GM23338 (cell line): ENCODE measurements at regions not wholly inside any gene's neighbourhood (a gene's known extent, or its start where the extent isn't known, plus 50 kb on each side); places are given as distances from the start of the nearest gene placed in this dataset.
"Not testable (repeated sequence)": the region's sequence is repeated elsewhere in the genome, so short reads cannot be mapped to it uniquely, and the experiment has no call there.

Source experiments
- ATAC-seq: fragments of 200-7000 bp; cut with Tn5 transposase; 3 replicates; pipeline ENCODE4 v1.9.1; 2020
- DNase-seq: peaks from one replicate; pipeline ENCODE4 v3.0.0-alpha.2; 2015; ENCODE audit warnings: low spot score
- H2AFZ ChIP-seq: fragments of 200-600 bp; sonication (generic); 2 replicates; pipeline ENCODE4 v1.8.0; 2016; ENCODE audit warnings: antibody characterized with exemption, mild to moderate bottlenecking, moderate library complexity
- H3F3A ChIP-seq: fragments of 200-600 bp; sonication (generic); replicated peaks from 2 replicates; pipeline ENCODE4 v1.8.0; 2017; ENCODE audit warnings: antibody characterized with exemption, mixed run types, low read depth
- H3K27ac ChIP-seq: fragments of 200-600 bp; sonication (generic); 2 replicates; pipeline ENCODE4 v1.6.1; 2016; ENCODE audit warnings: low read depth
- H3K27me3 ChIP-seq: fragments of 200-600 bp; sonication (generic); 2 replicates; pipeline ENCODE4 v1.8.0; 2016; ENCODE audit warnings: mild to moderate bottlenecking, mixed run types, moderate library complexity; ENCODE audit not compliant: insufficient read depth
- H3K36me3 ChIP-seq: fragments of 200-600 bp; sonication (generic); 2 replicates; pipeline ENCODE4 v1.8.0; 2016; ENCODE audit warnings: mild to moderate bottlenecking; ENCODE audit not compliant: insufficient read depth
- H3K4me1 ChIP-seq: fragments of 200-600 bp; sonication (generic); 2 replicates; pipeline ENCODE4 v1.8.0; 2016; ENCODE audit warnings: mild to moderate bottlenecking, moderate library complexity; ENCODE audit not compliant: insufficient read depth
- H3K4me2 ChIP-seq: fragments of 200-600 bp; sonication (generic); 2 replicates; pipeline ENCODE4 v1.7.1; 2017; ENCODE audit warnings: mixed run types
- H3K4me3 ChIP-seq: fragments of 200-600 bp; sonication (generic); 2 replicates; pipeline ENCODE4 v1.6.1; 2016; ENCODE audit warnings: mixed run types
- H3K79me2 ChIP-seq: fragments of 200-600 bp; sonication (generic); replicated peaks from 2 replicates; pipeline ENCODE4 v1.8.0; 2017; ENCODE audit warnings: mild to moderate bottlenecking; ENCODE audit not compliant: insufficient read depth
- H3K9me2 ChIP-seq: fragments of 200-600 bp; sonication (generic); 2 replicates; pipeline ENCODE4 v1.8.0; 2017; ENCODE audit not compliant: insufficient read depth
- H4K20me1 ChIP-seq: fragments of 200-600 bp; sonication (generic); replicated peaks from 2 replicates; pipeline ENCODE4 v1.8.0; 2017; ENCODE audit warnings: mild to moderate bottlenecking; ENCODE audit not compliant: insufficient read depth
- H3K27ac Mint-ChIP-seq: 2 replicates; pipeline ENCODE4 v1.8.0; 2020; ENCODE audit warnings: inconsistent platforms, mild to moderate bottlenecking, moderate library complexity, mixed read lengths
- H3K27me3 Mint-ChIP-seq: 3 replicates; pipeline ENCODE4 v1.8.0; 2022; ENCODE audit warnings: low read depth, mild to moderate bottlenecking, moderate library complexity, mixed read lengths, inconsistent platforms; ENCODE audit not compliant: insufficient read depth, poor library complexity
- H3K36me3 Mint-ChIP-seq: 3 replicates; pipeline ENCODE4 v1.8.0; 2021; ENCODE audit warnings: low read depth, mild to moderate bottlenecking, inconsistent platforms, moderate library complexity, mixed read lengths
- H3K4me1 Mint-ChIP-seq: 3 replicates; pipeline ENCODE4 v1.8.0; 2020; ENCODE audit warnings: mild to moderate bottlenecking, inconsistent platforms, mixed read lengths
- H3K4me3 Mint-ChIP-seq: 3 replicates; pipeline ENCODE4 v1.8.0; 2021; ENCODE audit warnings: moderate library complexity, mild to moderate bottlenecking, inconsistent platforms, mixed read lengths
- H3K9me3 Mint-ChIP-seq: 3 replicates; pipeline ENCODE4 v1.8.0; 2020; ENCODE audit warnings: moderate library complexity, mild to moderate bottlenecking, inconsistent platforms, mixed read lengths
- CREB1 ChIP-seq: fragments of 250-450 bp; sonication (Bioruptor Pico); IDR thresholded peaks from 2 replicates; pipeline ENCODE4 v1.5.0; 2020; ENCODE audit warnings: low read depth, mild to moderate bottlenecking, moderate library complexity
- EZH2 ChIP-seq: fragments of 200-600 bp; sonication (generic); IDR thresholded peaks from one replicate; pipeline ENCODE4 v1.8.0; 2017; ENCODE audit warnings: antibody characterized with exemption, mild to moderate bottlenecking, low read depth; ENCODE audit not compliant: unreplicated experiment
- EZH2phosphoT487 ChIP-seq: fragments of 200-600 bp; sonication (generic); IDR thresholded peaks from one replicate; pipeline ENCODE4 v1.8.1; 2018; ENCODE audit warnings: antibody characterized with exemption; ENCODE audit not compliant: unreplicated experiment
- JUNB ChIP-seq: IDR thresholded peaks from one replicate; pipeline ENCODE4 v1.6.1; 2016; ENCODE audit warnings: antibody characterized with exemption; ENCODE audit not compliant: unreplicated experiment
- STAT1 ChIP-seq: IDR thresholded peaks from one replicate; pipeline ENCODE4 v1.6.1; 2016; ENCODE audit warnings: antibody characterized with exemption; ENCODE audit not compliant: unreplicated experiment
- ZNF331 ChIP-seq: fragments of 250-450 bp; sonication (Bioruptor Pico); IDR thresholded peaks from 2 replicates; pipeline ENCODE4 v1.5.0; 2020; ENCODE audit warnings: low read depth, mild to moderate bottlenecking, moderate library complexity
- TF ChIP-seq, protein P1 (sequence below): IDR thresholded peaks from 2 replicates; pipeline ENCODE4 v1.6.1; 2016; ENCODE audit warnings: antibody characterized with exemption
- TF ChIP-seq, protein P2 (sequence below): fragments of 250-450 bp; sonication (Bioruptor Pico); IDR thresholded peaks from 2 replicates; pipeline ENCODE4 v1.5.0; 2020; ENCODE audit warnings: mild to moderate bottlenecking, moderate library complexity
- TF ChIP-seq, protein P3 (sequence below), 2 experiments: fragments of 200-600 bp in 1 of 2; sonication (generic) in 1 of 2; conservative IDR thresholded peaks; 2 replicates each; pipeline versions ENCODE4 v1.5.1 to v1.6.1; 2016 to 2017; ENCODE audit warnings: antibody characterized with exemption in 2 of 2, low read depth in 2 of 2, mild to moderate bottlenecking in 2 of 2, moderate library complexity in 1 of 2
- TF ChIP-seq, protein P4 (sequence below): IDR thresholded peaks from one replicate; pipeline ENCODE4 v1.6.1; 2018; ENCODE audit warnings: antibody characterized with exemption; ENCODE audit not compliant: unreplicated experiment

DNA sequence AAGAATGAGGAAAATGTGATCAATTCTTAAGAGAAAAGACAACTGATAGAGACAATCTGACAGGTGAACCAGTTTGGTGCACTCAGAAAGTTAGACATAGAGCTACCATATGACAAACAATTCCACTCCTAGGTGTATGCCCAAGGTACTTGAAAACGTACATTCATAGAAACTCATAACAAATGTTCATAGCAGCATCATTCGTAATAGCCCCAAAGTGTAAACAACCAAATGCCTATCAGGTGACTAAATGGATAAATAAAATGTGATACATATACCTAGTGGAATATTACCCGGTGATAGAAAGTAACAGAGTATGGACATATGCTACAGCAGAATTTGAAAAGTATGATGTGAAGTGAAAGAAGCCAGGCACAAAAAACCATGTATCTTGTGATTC is 149.3 kb upstream of the TRIB2 start:
- H3K79me2 ChIP-seq = no peaks in the 10 kb centered on the region
- H3K27me3 ChIP-seq = no peaks in the 10 kb centered on the region
- 0 out of 3 replicates have a peak, but pooled peaks cover 3% of the 10 kb centered on the region for H3K36me3 Mint-ChIP-seq
- H2AFZ ChIP-seq = no peak overlapping the region
- no peaks in the 10 kb centered on the region for H3F3A ChIP-seq
- DNase-seq (no peak), ATAC-seq (no peak)
- no peaks in the 10 kb centered on the region for H3K9me3 Mint-ChIP-seq
- H3K9me2 ChIP-seq = no peaks in the 10 kb centered on the region
- peaks cover 4% of the 10 kb centered on the region for H3K27me3 Mint-ChIP-seq
- no peak overlapping the region for H3K4me3 Mint-ChIP-seq
- TF ChIP-seq JUNB (no peak), STAT1 (no peak), ZNF331 (CRISPR knock-in tag) (no peak), EZH2 (no peak), EZH2phosphoT487 (no peak), CREB1 (CRISPR knock-in tag) (no peak)
- TF ChIP-seq, protein P1, sequence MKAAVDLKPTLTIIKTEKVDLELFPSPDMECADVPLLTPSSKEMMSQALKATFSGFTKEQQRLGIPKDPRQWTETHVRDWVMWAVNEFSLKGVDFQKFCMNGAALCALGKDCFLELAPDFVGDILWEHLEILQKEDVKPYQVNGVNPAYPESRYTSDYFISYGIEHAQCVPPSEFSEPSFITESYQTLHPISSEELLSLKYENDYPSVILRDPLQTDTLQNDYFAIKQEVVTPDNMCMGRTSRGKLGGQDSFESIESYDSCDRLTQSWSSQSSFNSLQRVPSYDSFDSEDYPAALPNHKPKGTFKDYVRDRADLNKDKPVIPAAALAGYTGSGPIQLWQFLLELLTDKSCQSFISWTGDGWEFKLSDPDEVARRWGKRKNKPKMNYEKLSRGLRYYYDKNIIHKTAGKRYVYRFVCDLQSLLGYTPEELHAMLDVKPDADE = no peak
- TF ChIP-seq, protein P2, sequence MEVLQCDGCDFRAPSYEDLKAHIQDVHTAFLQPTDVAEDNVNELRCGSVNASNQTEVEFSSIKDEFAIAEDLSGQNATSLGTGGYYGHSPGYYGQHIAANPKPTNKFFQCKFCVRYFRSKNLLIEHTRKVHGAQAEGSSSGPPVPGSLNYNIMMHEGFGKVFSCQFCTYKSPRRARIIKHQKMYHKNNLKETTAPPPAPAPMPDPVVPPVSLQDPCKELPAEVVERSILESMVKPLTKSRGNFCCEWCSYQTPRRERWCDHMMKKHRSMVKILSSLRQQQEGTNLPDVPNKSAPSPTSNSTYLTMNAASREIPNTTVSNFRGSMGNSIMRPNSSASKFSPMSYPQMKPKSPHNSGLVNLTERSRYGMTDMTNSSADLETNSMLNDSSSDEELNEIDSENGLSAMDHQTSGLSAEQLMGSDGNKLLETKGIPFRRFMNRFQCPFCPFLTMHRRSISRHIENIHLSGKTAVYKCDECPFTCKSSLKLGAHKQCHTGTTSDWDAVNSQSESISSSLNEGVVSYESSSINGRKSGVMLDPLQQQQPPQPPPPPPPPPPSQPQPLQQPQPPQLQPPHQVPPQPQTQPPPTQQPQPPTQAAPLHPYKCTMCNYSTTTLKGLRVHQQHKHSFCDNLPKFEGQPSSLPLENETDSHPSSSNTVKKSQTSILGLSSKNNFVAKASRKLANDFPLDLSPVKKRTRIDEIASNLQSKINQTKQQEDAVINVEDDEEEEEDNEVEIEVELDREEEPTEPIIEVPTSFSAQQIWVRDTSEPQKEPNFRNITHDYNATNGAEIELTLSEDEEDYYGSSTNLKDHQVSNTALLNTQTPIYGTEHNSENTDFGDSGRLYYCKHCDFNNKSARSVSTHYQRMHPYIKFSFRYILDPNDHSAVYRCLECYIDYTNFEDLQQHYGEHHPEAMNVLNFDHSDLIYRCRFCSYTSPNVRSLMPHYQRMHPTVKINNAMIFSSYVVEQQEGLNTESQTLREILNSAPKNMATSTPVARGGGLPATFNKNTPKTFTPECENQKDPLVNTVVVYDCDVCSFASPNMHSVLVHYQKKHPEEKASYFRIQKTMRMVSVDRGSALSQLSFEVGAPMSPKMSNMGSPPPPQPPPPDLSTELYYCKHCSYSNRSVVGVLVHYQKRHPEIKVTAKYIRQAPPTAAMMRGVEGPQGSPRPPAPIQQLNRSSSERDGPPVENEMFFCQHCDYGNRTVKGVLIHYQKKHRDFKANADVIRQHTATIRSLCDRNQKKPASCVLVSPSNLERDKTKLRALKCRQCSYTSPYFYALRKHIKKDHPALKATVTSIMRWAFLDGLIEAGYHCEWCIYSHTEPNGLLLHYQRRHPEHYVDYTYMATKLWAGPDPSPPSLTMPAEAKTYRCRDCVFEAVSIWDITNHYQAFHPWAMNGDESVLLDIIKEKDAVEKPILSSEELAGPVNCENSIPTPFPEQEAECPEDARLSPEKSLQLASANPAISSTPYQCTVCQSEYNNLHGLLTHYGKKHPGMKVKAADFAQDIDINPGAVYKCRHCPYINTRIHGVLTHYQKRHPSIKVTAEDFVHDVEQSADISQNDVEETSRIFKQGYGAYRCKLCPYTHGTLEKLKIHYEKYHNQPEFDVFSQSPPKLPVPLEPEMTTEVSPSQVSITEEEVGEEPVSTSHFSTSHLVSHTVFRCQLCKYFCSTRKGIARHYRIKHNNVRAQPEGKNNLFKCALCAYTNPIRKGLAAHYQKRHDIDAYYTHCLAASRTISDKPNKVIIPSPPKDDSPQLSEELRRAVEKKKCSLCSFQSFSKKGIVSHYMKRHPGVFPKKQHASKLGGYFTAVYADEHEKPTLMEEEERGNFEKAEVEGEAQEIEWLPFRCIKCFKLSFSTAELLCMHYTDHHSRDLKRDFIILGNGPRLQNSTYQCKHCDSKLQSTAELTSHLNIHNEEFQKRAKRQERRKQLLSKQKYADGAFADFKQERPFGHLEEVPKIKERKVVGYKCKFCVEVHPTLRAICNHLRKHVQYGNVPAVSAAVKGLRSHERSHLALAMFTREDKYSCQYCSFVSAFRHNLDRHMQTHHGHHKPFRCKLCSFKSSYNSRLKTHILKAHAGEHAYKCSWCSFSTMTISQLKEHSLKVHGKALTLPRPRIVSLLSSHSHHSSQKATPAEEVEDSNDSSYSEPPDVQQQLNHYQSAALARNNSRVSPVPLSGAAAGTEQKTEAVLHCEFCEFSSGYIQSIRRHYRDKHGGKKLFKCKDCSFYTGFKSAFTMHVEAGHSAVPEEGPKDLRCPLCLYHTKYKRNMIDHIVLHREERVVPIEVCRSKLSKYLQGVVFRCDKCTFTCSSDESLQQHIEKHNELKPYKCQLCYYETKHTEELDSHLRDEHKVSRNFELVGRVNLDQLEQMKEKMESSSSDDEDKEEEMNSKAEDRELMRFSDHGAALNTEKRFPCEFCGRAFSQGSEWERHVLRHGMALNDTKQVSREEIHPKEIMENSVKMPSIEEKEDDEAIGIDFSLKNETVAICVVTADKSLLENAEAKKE (CRISPR knock-in tag) = no peak
- TF ChIP-seq, protein P3, sequence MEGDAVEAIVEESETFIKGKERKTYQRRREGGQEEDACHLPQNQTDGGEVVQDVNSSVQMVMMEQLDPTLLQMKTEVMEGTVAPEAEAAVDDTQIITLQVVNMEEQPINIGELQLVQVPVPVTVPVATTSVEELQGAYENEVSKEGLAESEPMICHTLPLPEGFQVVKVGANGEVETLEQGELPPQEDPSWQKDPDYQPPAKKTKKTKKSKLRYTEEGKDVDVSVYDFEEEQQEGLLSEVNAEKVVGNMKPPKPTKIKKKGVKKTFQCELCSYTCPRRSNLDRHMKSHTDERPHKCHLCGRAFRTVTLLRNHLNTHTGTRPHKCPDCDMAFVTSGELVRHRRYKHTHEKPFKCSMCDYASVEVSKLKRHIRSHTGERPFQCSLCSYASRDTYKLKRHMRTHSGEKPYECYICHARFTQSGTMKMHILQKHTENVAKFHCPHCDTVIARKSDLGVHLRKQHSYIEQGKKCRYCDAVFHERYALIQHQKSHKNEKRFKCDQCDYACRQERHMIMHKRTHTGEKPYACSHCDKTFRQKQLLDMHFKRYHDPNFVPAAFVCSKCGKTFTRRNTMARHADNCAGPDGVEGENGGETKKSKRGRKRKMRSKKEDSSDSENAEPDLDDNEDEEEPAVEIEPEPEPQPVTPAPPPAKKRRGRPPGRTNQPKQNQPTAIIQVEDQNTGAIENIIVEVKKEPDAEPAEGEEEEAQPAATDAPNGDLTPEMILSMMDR (conservative IDR thresholded peaks at IDR 0.05; ENCODE audit: low read depth in 2 of 2) = no peak
- TF ChIP-seq, protein P4, sequence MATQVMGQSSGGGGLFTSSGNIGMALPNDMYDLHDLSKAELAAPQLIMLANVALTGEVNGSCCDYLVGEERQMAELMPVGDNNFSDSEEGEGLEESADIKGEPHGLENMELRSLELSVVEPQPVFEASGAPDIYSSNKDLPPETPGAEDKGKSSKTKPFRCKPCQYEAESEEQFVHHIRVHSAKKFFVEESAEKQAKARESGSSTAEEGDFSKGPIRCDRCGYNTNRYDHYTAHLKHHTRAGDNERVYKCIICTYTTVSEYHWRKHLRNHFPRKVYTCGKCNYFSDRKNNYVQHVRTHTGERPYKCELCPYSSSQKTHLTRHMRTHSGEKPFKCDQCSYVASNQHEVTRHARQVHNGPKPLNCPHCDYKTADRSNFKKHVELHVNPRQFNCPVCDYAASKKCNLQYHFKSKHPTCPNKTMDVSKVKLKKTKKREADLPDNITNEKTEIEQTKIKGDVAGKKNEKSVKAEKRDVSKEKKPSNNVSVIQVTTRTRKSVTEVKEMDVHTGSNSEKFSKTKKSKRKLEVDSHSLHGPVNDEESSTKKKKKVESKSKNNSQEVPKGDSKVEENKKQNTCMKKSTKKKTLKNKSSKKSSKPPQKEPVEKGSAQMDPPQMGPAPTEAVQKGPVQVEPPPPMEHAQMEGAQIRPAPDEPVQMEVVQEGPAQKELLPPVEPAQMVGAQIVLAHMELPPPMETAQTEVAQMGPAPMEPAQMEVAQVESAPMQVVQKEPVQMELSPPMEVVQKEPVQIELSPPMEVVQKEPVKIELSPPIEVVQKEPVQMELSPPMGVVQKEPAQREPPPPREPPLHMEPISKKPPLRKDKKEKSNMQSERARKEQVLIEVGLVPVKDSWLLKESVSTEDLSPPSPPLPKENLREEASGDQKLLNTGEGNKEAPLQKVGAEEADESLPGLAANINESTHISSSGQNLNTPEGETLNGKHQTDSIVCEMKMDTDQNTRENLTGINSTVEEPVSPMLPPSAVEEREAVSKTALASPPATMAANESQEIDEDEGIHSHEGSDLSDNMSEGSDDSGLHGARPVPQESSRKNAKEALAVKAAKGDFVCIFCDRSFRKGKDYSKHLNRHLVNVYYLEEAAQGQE = no peak
- H3K4me1 Mint-ChIP-seq = peaks cover 5% of the 10 kb centered on the region
- no peaks in the 10 kb centered on the region for H3K36me3 ChIP-seq
- no peak overlapping the region for H3K4me3 ChIP-seq
- H3K27ac Mint-ChIP-seq = no peak overlapping the region
- H3K4me1 ChIP-seq = no peaks in the 10 kb centered on the region
- no peak overlapping the region for H3K27ac ChIP-seq
- no peaks in the 10 kb centered on the region for H4K20me1 ChIP-seq
- H3K4me2 ChIP-seq = no peak overlapping the region

DNA sequence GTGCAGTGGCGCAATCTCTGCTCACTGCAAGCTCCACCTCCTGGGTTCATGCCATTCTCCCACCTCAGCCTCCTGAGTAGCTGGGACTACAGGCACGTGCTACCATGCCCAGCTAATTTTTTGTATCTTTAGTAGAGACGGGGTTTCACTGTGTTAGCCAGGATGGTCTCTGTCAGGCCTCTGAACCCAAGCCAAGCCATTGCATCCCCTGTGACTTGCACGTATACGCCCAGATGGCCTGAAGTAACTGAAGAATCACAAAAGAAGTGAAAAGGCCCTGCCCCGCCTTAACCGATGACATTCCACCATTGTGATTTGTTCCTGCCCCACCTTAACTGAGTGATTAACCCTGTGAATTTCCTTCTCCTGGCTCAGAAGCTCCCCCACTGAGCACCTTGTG is 147.2 kb upstream of the TRIB2 start:
- not testable (repeated sequence) for H3K9me2 ChIP-seq, H3K9me3 Mint-ChIP-seq, H3K4me1 Mint-ChIP-seq, DNase-seq, H2AFZ ChIP-seq, ATAC-seq, H3K4me1 ChIP-seq, H3K36me3 Mint-ChIP-seq, H4K20me1 ChIP-seq, H3K27me3 ChIP-seq, H3F3A ChIP-seq, H3K79me2 ChIP-seq, H3K36me3 ChIP-seq, H3K27me3 Mint-ChIP-seq, H3K4me2 ChIP-seq, H3K4me3 ChIP-seq, H3K27ac Mint-ChIP-seq, H3K4me3 Mint-ChIP-seq, H3K27ac ChIP-seq
